GM21619 (cell line): ENCODE measurements at regions not wholly inside any gene's neighbourhood (a gene's known extent, or its start where the extent isn't known, plus 50 kb on each side); places are given as distances from the start of the nearest gene placed in this dataset.

Experiments
- ATAC-seq: cut with Tn5 transposase; IDR thresholded peaks from one replicate; pipeline ENCODE4 v1.9.1; 2021; ENCODE audit not compliant: unreplicated experiment

DNA sequence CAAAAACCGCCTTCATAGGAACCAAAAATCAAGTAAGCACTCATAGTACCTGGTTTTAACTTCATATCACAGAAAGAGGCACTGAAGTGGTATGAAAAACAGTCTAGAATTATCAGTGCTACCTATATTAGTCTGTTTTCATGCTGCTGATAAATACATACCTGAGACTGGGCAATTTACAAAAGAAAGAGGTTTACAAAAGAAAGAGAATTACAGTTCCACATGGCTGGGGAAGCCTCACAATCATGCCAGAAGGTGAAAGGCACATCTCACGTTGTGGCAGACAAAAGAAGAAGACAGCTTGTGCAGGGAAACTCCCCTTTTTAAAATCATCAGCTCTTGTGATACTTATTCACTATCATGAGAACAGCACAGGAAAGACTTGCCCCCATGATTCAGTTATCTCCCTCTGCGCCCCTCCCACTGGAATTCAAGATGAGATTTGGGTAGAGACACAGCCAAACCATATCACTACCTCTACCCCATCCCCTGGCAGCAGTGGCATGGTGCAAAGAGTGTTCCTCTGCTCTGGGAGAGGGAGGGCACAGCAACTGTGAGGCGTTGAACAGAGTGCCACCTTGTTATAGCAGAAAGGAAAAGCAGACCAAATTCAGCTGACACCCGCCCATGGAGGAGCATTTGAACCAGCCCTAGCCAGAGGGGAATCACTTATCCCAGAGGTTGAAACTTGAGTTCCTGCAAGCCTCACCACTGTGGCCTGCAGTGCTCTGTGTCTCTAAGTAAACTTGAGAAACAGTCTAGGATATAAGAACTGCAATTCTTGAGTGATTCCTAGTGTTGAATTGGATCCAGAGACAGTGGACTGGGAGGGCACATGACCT is 61.9 kb upstream of the PTPRZ1 start:
- no peak for ATAC-seq

- ATAC-seq, result no peak
Measured at GRCh38 chr7:121807078-121807477, 65.9 kb upstream of the PTPRZ1 start.

DNA sequence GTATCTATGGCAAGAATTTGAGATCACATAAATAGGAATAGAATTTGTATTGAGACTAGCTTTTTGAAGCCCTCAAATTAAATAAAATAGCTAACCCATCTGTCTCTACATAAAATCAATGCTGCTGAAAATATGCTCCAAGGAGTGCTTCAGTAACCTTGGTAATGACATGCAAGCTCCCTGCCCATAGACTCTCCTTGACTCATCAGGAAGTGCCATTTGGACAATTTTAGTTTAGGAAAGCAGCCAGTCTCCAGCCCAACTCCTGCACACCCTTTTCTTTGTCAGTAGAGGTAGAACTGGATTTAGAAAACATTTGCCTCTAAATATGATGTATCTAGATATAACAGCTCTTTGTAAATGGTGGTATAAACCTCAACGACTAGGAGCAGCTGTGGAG is 69.9 kb upstream of the PTPRZ1 start:
- ATAC-seq, result no peak

GRCh38 chr7:121800916-121801675 is 71.9 kb upstream of the PTPRZ1 start:
- ATAC-seq, result no peak

DNA sequence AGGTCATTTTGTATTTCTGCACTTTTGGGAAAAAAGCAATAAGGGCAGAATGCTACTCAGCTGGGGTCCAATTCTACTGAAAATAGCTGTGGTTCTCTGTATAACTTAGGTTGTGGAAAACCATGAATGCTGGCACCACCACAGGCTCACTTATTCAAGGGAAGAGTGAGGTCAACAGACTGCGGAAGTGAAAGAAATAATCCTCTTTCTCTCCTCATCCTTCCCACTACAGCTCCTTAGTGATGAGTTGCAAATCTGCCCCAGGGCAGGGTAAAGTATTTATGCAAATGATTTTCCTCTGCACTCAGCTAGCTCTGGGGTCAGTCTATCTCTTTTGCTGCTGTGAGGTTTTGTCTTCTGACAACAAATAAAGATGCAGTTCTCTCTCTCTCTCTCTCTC is 74.1 kb upstream of the PTPRZ1 start:
- ATAC-seq, result no peak

DNA sequence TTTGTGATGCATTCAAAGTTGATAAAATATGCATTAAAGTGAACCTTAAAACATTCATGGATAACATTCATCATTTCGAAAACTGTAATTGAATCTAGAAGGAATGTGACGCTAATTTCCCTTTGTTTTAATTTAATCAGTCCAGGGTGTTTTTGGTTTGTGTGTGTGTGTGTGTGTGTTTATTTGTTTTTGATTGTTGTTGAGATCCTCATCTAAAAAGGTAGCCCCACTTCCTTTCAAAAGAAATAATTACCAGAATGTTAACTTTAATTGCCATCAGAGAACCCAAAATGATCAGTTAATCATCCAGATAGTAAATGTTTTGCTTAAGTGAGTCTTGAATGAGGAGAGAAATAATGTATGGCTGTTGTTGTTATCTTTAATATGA is 74.5 kb upstream of the PTPRZ1 start:
- no peak for ATAC-seq

DNA sequence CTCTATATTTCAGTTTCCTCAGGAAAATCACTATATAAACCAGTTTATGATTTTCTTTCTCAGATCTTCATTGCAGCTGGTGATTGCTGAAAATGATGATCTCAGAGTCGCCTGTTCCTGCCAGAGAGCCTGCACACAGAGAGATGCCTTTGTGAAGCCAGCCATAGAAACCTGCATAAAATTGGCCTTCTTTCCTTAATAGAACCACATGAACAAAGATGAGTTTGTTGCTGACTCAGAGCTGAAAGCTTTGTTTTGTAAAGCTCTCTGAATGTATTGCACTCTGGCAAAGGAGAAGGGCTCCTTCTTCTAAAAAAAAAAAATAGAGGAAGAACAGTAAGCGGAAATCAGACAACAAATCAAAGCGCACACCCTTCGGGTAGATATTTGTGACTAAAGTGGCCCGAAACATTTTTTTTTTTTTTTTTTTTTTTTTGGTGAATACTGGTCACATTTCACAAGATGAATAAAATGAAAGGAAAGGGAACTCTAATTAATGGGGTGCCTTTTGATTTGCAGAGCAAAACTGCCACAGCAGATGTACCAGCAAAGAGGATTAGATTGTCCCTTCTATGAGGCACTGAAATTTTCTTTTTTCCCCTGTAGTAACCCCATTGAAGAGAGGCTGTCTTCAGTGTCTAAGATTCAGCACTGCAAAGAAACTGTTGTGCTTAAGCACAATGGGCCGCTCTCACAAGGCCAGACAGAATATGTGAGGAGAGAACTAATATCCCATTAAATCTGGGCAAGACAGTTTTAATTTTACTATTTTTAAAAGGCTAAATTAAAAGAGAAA is 75.1 kb upstream of the PTPRZ1 start:
- no peak for ATAC-seq

GRCh38 chr7:121796936-121797656 is 75.9 kb upstream of the PTPRZ1 start:
- no peak for ATAC-seq

DNA sequence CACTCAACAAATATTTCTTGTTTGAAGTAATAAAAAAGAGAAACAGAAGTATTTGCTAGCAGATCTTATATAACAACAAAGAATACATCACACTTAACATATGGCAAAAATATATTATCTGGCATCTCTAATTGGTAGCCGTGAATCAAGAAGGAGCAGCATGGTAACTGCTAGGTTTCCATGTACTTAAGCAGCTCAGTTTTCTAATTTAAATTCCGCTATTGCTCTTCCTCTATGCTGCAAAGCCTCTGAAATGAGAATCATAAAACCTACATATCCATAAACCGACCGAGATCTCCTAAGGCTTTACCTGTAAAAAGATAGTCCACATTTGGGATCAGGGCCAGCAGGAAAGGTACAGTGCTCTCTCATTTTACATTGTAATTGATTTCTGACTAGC is 76.6 kb upstream of the PTPRZ1 start:
- no peak for ATAC-seq

- no peak for ATAC-seq
Measured at GRCh38 chr7:121795736-121796135, 77.2 kb upstream of the PTPRZ1 start.

GRCh38 chr7:121793716-121794115 is 79.2 kb upstream of the PTPRZ1 start:
- no peak for ATAC-seq

- ATAC-seq, result no peak
Measured at GRCh38 chr7:121777672-121778071, 95.3 kb upstream of the PTPRZ1 start.

- ATAC-seq, result no peak
Measured at GRCh38 chr7:121774563-121774962, 98.4 kb upstream of the PTPRZ1 start.

DNA sequence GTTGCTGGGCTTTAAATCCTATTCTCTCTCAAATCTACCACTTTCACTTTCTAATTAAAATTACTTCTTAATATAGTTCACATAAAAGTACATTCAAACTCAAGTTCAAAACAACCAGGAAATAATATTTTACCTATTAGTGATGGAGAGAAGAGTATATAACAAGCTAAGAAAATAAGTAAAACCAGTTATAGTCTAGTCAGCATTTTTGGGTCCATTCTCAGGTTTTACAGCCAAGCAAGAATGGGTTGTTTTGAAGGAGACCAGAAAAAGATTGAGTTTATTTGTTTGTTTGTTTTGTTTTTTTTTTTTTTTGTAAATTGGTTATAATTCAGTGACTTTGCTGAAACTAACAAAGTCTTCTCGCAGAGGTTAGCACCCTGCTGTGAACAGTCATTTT is 106.3 kb upstream of the PTPRZ1 start:
- ATAC-seq, result no peak

DNA sequence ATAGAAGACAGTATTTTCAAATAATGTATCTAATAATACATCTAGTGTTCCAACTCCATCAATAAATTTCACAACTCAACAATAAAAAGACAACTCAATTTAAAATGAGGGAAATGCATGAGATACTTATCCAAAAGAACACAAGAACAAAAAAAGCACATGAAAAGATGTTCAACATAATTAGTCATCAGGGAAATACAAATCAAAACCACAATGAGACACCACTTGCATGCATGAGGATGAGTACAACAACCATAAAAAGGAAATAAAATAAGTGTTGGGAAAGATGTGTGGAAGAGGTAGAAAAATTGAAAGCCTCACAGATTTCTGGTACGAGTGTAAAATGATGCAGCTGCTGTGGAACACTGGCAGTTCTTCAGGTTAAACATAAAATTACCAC is 111.6 kb upstream of the PTPRZ1 start:
- no peak for ATAC-seq

DNA sequence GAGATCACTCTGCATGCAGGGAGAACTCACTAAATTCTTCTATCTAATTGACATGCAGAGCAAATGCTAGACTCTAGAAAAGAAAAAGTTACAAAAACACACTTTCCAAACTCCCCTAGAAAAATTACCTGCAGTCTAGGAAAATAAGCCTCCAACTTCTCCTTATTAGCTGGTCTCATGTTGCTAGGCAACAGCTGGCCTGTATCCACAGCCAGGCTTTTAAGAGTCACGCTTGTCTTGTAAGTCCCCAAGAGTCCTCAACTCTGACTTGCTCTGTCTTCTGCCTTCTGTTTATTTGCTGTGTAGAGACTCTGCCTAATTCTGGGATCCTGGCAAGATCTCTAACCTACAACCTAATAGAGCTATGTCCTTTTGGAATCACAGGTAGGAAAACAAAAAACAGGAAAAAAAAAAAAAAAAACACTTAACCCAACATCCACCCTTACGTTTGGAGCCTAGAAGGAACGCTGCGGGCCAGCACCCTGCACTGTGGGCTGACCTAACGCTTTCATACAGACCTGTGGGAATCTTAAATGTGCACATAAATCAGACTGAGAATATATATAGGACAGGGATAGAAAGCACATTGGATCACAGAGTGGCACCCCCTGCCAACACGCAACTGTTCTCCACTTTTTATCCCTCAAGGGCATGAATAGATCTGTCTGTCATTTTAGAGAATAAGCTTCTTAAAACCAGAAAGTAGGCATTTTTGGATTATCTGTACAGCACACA is 117.0 kb upstream of the PTPRZ1 start:
- no peak for ATAC-seq

DNA sequence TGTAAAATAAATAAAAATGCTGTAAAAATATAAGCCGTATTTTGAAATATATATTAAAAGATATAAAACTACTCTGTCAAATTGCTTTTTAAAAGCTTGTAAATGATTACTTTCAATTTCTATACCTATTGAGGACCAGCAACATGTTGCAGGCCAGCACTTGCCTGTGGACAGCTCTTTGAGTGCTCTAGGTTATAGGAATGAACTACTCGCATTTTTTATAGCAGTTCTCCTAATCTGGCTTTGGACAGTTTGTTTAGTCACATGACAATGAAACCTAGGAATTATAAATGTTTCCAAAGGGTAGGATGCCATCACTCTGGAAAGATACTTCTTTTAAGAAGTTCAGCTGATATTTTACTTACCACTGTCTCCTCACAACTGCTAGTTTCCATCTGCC is 117.7 kb upstream of the PTPRZ1 start:
- no peak for ATAC-seq

- no peak for ATAC-seq
Measured at GRCh38 chr7:121753944-121754343, 119.0 kb upstream of the PTPRZ1 start.

GRCh38 chr7:121752706-121753105 is 120.3 kb upstream of the PTPRZ1 start:
- no peak for ATAC-seq

DNA sequence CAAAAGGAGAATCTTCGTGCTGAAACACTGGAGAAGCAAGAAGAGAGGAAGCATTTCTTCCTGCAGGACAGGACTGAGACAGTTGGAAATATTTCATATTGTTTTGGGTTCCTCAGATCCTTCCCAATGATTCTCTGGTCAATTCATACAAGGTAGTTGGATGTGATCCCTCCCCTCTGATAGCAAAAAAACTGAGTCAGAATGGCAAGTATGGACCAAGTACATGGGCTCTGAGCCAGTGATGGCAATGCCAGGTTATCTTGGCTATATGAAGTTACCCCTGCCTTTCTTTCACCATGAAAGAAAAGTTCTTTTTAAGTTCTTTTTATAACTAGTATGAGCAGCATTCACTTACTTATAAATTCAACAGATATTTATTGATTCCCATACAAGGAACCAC is 124.4 kb upstream of the PTPRZ1 start:
- ATAC-seq, result no peak
